KBM-7 (cell line): ENCODE measurements at regions not wholly inside any gene's neighbourhood (a gene's known extent, or its start where the extent isn't known, plus 50 kb on each side); places are given as distances from the start of the nearest gene placed in this dataset.

Experiments used
- DNase-seq: peaks from one replicate; pipeline ENCODE4 v3.0.0-alpha.2; 2015
- in situ Hi-C: fragments of 300-500 bp; cut with MboI; formaldehyde crosslinking; loops from 2 replicates; pipeline ENCODE4 v1.14.3; 2020; ENCODE audit warnings: low sequenced_read_pairs, low pct_unique_long_range_greater_than_20kb, mixed read lengths

GRCh38 chr5:97531549-97531948, 348.5 kb upstream of the RIOK2 start:
- in situ Hi-C loops = no loop called here
- no peak for DNase-seq

GRCh38 chr5:97534166-97534565, 351.1 kb upstream of the RIOK2 start:
- in situ Hi-C loops = no loop called here

GRCh38 chr5:97536683-97537082, 353.6 kb upstream of the RIOK2 start:
- in situ Hi-C loops = no loop called here
- DNase-seq = no peak

More at GRCh38 chr5:97534166-97534565, 351.1 kb upstream of the RIOK2 start:
- peak; percentile 56 for DNase-seq

GRCh38 chr5:97538912-97539311, 355.9 kb upstream of the RIOK2 start:
- DNase-seq = no peak
- in situ Hi-C loops = no loop called here

- DNase-seq = no peak
- in situ Hi-C loops = no loop called here
Measured at GRCh38 chr5:97541864-97542263, 358.8 kb upstream of the RIOK2 start.

GRCh38 chr5:97542469-97542868, 359.4 kb upstream of the RIOK2 start:
- in situ Hi-C loops = no loop called here
- no peak for DNase-seq

GRCh38 chr5:97543166-97543565, 360.1 kb upstream of the RIOK2 start:
- in situ Hi-C loops = no loop called here
- DNase-seq = no peak

GRCh38 chr5:97544240-97544639, 361.2 kb upstream of the RIOK2 start:
- in situ Hi-C loops = no loop called here
- DNase-seq = no peak

- DNase-seq = no peak
- in situ Hi-C loops = no loop called here
Measured at GRCh38 chr5:97544678-97545077, 361.6 kb upstream of the RIOK2 start.

- in situ Hi-C loops = no loop called here
- DNase-seq = no peak
Measured at GRCh38 chr5:97545446-97545845, 362.4 kb upstream of the RIOK2 start.

GRCh38 chr5:97545886-97546535, 363.0 kb upstream of the RIOK2 start:
- no peak for DNase-seq
- in situ Hi-C loops = no loop called here

GRCh38 chr5:97547430-97547829, 364.4 kb upstream of the RIOK2 start:
- DNase-seq = no peak
- in situ Hi-C loops = no loop called here

- in situ Hi-C loops = no loop called here
- peak; percentile 6 for DNase-seq
Measured at GRCh38 chr5:97547999-97548738, 365.1 kb upstream of the RIOK2 start.

- no peak for DNase-seq
- in situ Hi-C loops = no loop called here
Measured at GRCh38 chr5:97548739-97549080, 365.7 kb upstream of the RIOK2 start.

GRCh38 chr5:97549496-97549895, 366.4 kb upstream of the RIOK2 start:
- in situ Hi-C loops = no loop called here
- DNase-seq = no peak

- DNase-seq = no peak
- in situ Hi-C loops = no loop called here
Measured at GRCh38 chr5:97550164-97550563, 367.1 kb upstream of the RIOK2 start.

- no peak for DNase-seq
- in situ Hi-C loops = no loop called here
Measured at GRCh38 chr5:97550818-97551217, 367.8 kb upstream of the RIOK2 start.

GRCh38 chr5:97553604-97554452, 370.8 kb upstream of the RIOK2 start:
- no peak for DNase-seq
- in situ Hi-C loops = no loop called here

- in situ Hi-C loops = no loop called here
- no peak for DNase-seq
Measured at GRCh38 chr5:97554977-97555643, 372.1 kb upstream of the RIOK2 start.

GRCh38 chr5:97555644-97555981, 372.6 kb upstream of the RIOK2 start:
- no peak for DNase-seq
- in situ Hi-C loops = no loop called here
